ENCODE measurements at regions not wholly inside any gene's neighbourhood (a gene's known extent, or its start where the extent isn't known, plus 50 kb on each side); places are given as distances from the start of the nearest gene placed in this dataset.

- DNase-seq (ENCODE audit: low read depth): no peak
- TF ChIP-seq CTCF (conservative IDR thresholded peaks at IDR 0.05; ENCODE audit: low read depth, low read length): no peak
- H3K4me3 ChIP-seq (ENCODE audit: low read depth, low read length): no peak overlapping the region
These were observed 888.0 kb upstream of the SLC39A10 start for GRCh38 chr2:194769030-194769429.

- TF ChIP-seq CTCF (conservative IDR thresholded peaks at IDR 0.05; ENCODE audit: low read depth, low read length): no peak
- no peak overlapping the region for H3K4me3 ChIP-seq (ENCODE audit: low read depth, low read length)
- no peak for DNase-seq (ENCODE audit: low read depth)
These were observed 891.3 kb upstream of the SLC39A10 start for GRCh38 chr2:194765723-194766122.

- TF ChIP-seq CTCF (conservative IDR thresholded peaks at IDR 0.05; ENCODE audit: low read depth, low read length): no peak
- H3K4me3 ChIP-seq (ENCODE audit: low read depth, low read length): no peak overlapping the region
- no peak for DNase-seq (ENCODE audit: low read depth)
These were observed 906.1 kb upstream of the SLC39A10 start for GRCh38 chr2:194750926-194751325.

GRCh38 chr2:194745557-194746146 lies 911.4 kb upstream of the SLC39A10 start:
- no peak for TF ChIP-seq CTCF (conservative IDR thresholded peaks at IDR 0.05; ENCODE audit: low read depth, low read length)
- no peak for DNase-seq (ENCODE audit: low read depth)
- H3K4me3 ChIP-seq (ENCODE audit: low read depth, low read length): no peak overlapping the region

GRCh38 chr2:194742706-194743105 lies 914.3 kb upstream of the SLC39A10 start:
- no peak overlapping the region for H3K4me3 ChIP-seq (ENCODE audit: low read depth, low read length)
- TF ChIP-seq CTCF (conservative IDR thresholded peaks at IDR 0.05; ENCODE audit: low read depth, low read length): no peak
- no peak for DNase-seq (ENCODE audit: low read depth)

- no peak for TF ChIP-seq CTCF (conservative IDR thresholded peaks at IDR 0.05; ENCODE audit: low read depth, low read length)
- no peak overlapping the region for H3K4me3 ChIP-seq (ENCODE audit: low read depth, low read length)
- DNase-seq (ENCODE audit: low read depth): no peak
These were observed 917.8 kb upstream of the SLC39A10 start for GRCh38 chr2:194739217-194739616.

GRCh38 chr2:194735837-194736542 lies 921.0 kb upstream of the SLC39A10 start:
- H3K4me3 ChIP-seq (ENCODE audit: low read depth, low read length): no peak overlapping the region
- no peak for TF ChIP-seq CTCF (conservative IDR thresholded peaks at IDR 0.05; ENCODE audit: low read depth, low read length)
- DNase-seq (ENCODE audit: low read depth): no peak

Measured in choroid plexus epithelial cell (primary cell).